Neural progenitor cell (in vitro differentiated cells): ENCODE measurements at regions not wholly inside any gene's neighbourhood (a gene's known extent, or its start where the extent isn't known, plus 50 kb on each side); places are given as distances from the start of the nearest gene placed in this dataset.

Source experiments
- EZH2 ChIP-seq: fragments of 200-600 bp; sonication (generic); IDR thresholded peaks from 2 replicates; pipeline ENCODE4 v1.6.1; 2017; ENCODE audit warnings: antibody characterized with exemption, mild to moderate bottlenecking, moderate library complexity
- EZH2phosphoT487 ChIP-seq: fragments of 200-600 bp; sonication (generic); IDR thresholded peaks from 2 replicates; pipeline ENCODE4 v1.6.1; 2017; ENCODE audit warnings: antibody characterized with exemption
- TF ChIP-seq, protein P1 (sequence below): fragments of 200-600 bp; sonication (generic); IDR thresholded peaks from 2 replicates; pipeline ENCODE4 v1.5.1; 2017; ENCODE audit warnings: antibody characterized with exemption, mild to moderate bottlenecking

DNA sequence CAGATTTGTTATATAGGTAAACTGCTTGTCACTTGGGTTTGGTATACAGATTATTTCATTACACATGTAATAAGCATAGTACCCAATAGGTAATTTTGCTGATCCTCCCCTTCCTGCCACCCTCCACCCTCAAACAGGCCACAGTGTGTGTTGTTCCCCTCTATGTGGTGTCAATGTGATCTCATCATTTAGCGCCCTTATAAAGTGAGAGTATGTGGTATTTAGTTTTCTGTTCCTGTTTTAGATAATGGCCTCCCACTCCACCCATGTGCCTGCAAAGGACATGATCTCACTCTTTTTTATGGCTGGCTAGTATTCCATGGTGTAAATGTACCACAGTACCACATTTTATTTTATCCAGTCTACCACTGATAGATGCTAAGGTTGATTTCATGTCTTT, 522.1 kb upstream of the LRRC7 start:
- TF ChIP-seq, protein P1, sequence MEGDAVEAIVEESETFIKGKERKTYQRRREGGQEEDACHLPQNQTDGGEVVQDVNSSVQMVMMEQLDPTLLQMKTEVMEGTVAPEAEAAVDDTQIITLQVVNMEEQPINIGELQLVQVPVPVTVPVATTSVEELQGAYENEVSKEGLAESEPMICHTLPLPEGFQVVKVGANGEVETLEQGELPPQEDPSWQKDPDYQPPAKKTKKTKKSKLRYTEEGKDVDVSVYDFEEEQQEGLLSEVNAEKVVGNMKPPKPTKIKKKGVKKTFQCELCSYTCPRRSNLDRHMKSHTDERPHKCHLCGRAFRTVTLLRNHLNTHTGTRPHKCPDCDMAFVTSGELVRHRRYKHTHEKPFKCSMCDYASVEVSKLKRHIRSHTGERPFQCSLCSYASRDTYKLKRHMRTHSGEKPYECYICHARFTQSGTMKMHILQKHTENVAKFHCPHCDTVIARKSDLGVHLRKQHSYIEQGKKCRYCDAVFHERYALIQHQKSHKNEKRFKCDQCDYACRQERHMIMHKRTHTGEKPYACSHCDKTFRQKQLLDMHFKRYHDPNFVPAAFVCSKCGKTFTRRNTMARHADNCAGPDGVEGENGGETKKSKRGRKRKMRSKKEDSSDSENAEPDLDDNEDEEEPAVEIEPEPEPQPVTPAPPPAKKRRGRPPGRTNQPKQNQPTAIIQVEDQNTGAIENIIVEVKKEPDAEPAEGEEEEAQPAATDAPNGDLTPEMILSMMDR = no peak
- TF ChIP-seq EZH2 (no peak), EZH2phosphoT487 (no peak)
